Gastroesophageal sphincter (tissue), 3 donors: ENCODE measurements at regions not wholly inside any gene's neighbourhood (a gene's known extent, or its start where the extent isn't known, plus 50 kb on each side); places are given as distances from the start of the nearest gene placed in this dataset.

ENCODE experiments used
- CTCF ChIP-seq, 4 experiments: fragments of 200-600 bp in 2 of 4; fragments of 450-650 bp in 2 of 4; sonication (generic) in 1 of 4; IDR thresholded peaks; one replicate each; pipeline ENCODE4 v1.5.1; 2017 to 2019; ENCODE audit warnings: antibody characterized with exemption in 4 of 4, mild to moderate bottlenecking in 2 of 4, moderate library complexity in 2 of 4
- EP300 ChIP-seq: sonication (generic); formaldehyde crosslinking; IDR thresholded peaks from one replicate; pipeline ENCODE4 v1.6.1; 2017; ENCODE audit warnings: antibody characterized with exemption, mild to moderate bottlenecking
- POLR2A ChIP-seq, 2 donors: fragments of 450-650 bp; IDR thresholded peaks; one replicate each; pipeline ENCODE4 v1.6.1; 2017; ENCODE audit warnings: antibody characterized with exemption in 2 of 2, mild to moderate bottlenecking in 2 of 2, moderate library complexity in 1 of 2
- POLR2AphosphoS5 ChIP-seq: sonication (generic); formaldehyde crosslinking; IDR thresholded peaks from one replicate; pipeline ENCODE4 v1.6.1; 2017; ENCODE audit warnings: antibody characterized with exemption

DNA sequence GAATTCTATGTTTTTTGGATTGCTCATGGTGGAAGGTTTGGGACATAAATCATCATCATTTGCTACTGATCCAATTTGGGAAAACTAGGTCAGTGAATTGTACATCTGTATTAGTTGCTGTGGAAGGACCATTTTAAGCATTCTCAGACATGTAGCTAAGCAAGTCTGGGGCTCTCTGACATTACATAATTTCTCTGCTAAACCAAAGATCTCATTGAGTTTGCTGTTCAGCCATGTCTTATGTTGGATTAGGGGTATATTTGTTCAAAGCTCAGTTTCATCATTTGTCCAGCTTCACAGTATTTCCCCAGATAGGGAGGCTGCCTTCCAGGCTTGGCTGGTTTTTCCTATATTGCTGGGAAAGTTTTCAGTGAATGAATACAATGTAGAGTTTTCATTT is 399.7 kb downstream of the MTX2 start:
- TF ChIP-seq CTCF (IDR thresholded peaks at IDR 0.05) (no peak), EP300 (no peak), POLR2A (IDR thresholded peaks at IDR 0.05) (no peak), POLR2AphosphoS5 (no peak)
